ENCODE measurements at regions not wholly inside any gene's neighbourhood (a gene's known extent, or its start where the extent isn't known, plus 50 kb on each side); places are given as distances from the start of the nearest gene placed in this dataset.

GRCh38 chr2:51981783-51982182, 949.9 kb upstream of the NRXN1 start:
- H4K20me1 ChIP-seq (ENCODE audit: control insufficient read depth, insufficient read depth): no peaks in the 10 kb centered on the region
- no peak overlapping the region for H3K9ac ChIP-seq (ENCODE audit: control insufficient read depth, insufficient read depth, low read length)
- no peaks in the 10 kb centered on the region for H3K79me2 ChIP-seq (ENCODE audit: control insufficient read depth, insufficient read depth, low read length)
- H3K4me1 ChIP-seq (ENCODE audit: control insufficient read depth, insufficient read depth, low read length): no peaks in the 10 kb centered on the region
- ChIA-PET RAD21 (ENCODE audit: unreplicated experiment) (no interaction called here), POLR2A (no interaction called here), SMC1A (ENCODE audit: uncharacterized antibody, unreplicated experiment) (interaction anchor here (1.6 to 1.8 kb wide), 2 partner anchors 10 to 21 kb away, joined by 5 read pairs; no protein-coding TSS in a partner anchor), CTCF (no interaction called here)
- H3K9me3 ChIP-seq (replicated peaks; ENCODE audit: control insufficient read depth, insufficient read depth, low read length): no peaks in the 10 kb centered on the region
- H3K27me3 ChIP-seq (replicated peaks in 1 of 2; ENCODE audit: control insufficient read depth in 2 of 2, insufficient read depth in 2 of 2, low read length in 1 of 2): no peaks in the 10 kb centered on the region
- no peak for FAIRE-seq
- no peak for DNase-seq (ENCODE audit: low read depth, low spot score)
- no peak for ATAC-seq
- no peak overlapping the region for H3K27ac ChIP-seq (ENCODE audit: control insufficient read depth, insufficient read depth)
- in situ Hi-C loops (cut with MboI) (no loop called here), intact Hi-C loops (cut with micrococcal nuclease; ENCODE audit: unreplicated experiment) (no loop called here)
- H3K4me2 ChIP-seq (ENCODE audit: control insufficient read depth, insufficient read depth): no peak overlapping the region
- H2AFZ ChIP-seq (ENCODE audit: control insufficient read depth, low read depth, low read length): no peak overlapping the region
- H3K4me3 ChIP-seq: no peak overlapping the region
- BruUV-seq (replicated peaks): no TSS peak
- no peak for TF ChIP-seq CREM (IDR thresholded peaks at IDR 0.05; ENCODE audit: low read depth)
- TF ChIP-seq BACH1 (IDR thresholded peaks at IDR 0.05; ENCODE audit: borderline replicate concordance): no peak
- TF ChIP-seq NFIC (IDR thresholded peaks at IDR 0.05; ENCODE audit: low read depth, low read length): no peak
- no peak for TF ChIP-seq TAF1 (IDR thresholded peaks at IDR 0.05; ENCODE audit: borderline replicate concordance, low read depth, low read length)
- TF ChIP-seq USF1 (IDR thresholded peaks at IDR 0.05; ENCODE audit: borderline replicate concordance, extremely low read length, insufficient read depth, low read depth, low read length): no peak
- TF ChIP-seq EED (IDR thresholded peaks at IDR 0.05; ENCODE audit: low read depth): no peak
- no peak for TF ChIP-seq CBFB (IDR thresholded peaks at IDR 0.05; ENCODE audit: low read depth)
- TF ChIP-seq ZNF217 (IDR thresholded peaks at IDR 0.05): no peak
- 3% methylated on average over 2 of the region's 2 CpGs for WGBS (ENCODE audit: insufficient coverage, insufficient replicate concordance, low lambda C conversion rate, missing lambda C conversion rate)
- H3K36me3 ChIP-seq (ENCODE audit: control insufficient read depth in 2 of 2, insufficient read depth in 2 of 2, low read length in 1 of 2): no peaks in the 10 kb centered on the region

GRCh38 chr2:51976623-51977022, 944.7 kb upstream of the NRXN1 start:
- RAD21 ChIA-PET (ENCODE audit: unreplicated experiment): no interaction called here
- DNase-seq (ENCODE audit: low read depth, low spot score) (no peak), ATAC-seq (no peak), FAIRE-seq (no peak)
- no peaks in the 10 kb centered on the region for H3K9me3 ChIP-seq (replicated peaks; ENCODE audit: control insufficient read depth, insufficient read depth, low read length)
- in situ Hi-C loops (cut with MboI) (no loop called here), intact Hi-C loops (cut with micrococcal nuclease; ENCODE audit: unreplicated experiment) (no loop called here)
- no peaks in the 10 kb centered on the region for H3K36me3 ChIP-seq (ENCODE audit: control insufficient read depth in 2 of 2, insufficient read depth in 2 of 2, low read length in 1 of 2)
- no peaks in the 10 kb centered on the region for H4K20me1 ChIP-seq (ENCODE audit: control insufficient read depth, insufficient read depth)
- H3K4me1 ChIP-seq (ENCODE audit: control insufficient read depth, insufficient read depth, low read length): no peaks in the 10 kb centered on the region
- no peak overlapping the region for H3K4me2 ChIP-seq (ENCODE audit: control insufficient read depth, insufficient read depth)
- CTCF ChIA-PET: no interaction called here
- H3K9ac ChIP-seq (ENCODE audit: control insufficient read depth, insufficient read depth, low read length): no peak overlapping the region
- no TSS peak for BruUV-seq (replicated peaks)
- H3K27ac ChIP-seq (ENCODE audit: control insufficient read depth, insufficient read depth): no peak overlapping the region
- no peaks in the 10 kb centered on the region for H3K27me3 ChIP-seq (replicated peaks in 1 of 2; ENCODE audit: control insufficient read depth in 2 of 2, insufficient read depth in 2 of 2, low read length in 1 of 2)
- H3K79me2 ChIP-seq (ENCODE audit: control insufficient read depth, insufficient read depth, low read length): no peaks in the 10 kb centered on the region
- H3K4me3 ChIP-seq: no peak overlapping the region
- SMC1A ChIA-PET (ENCODE audit: uncharacterized antibody, unreplicated experiment): no interaction called here
- WGBS (ENCODE audit: insufficient coverage, insufficient replicate concordance, low lambda C conversion rate, missing lambda C conversion rate): 0% methylated on average over 2 of the region's 2 CpGs
- POLR2A ChIA-PET: no interaction called here
- no peak overlapping the region for H2AFZ ChIP-seq (ENCODE audit: control insufficient read depth, low read depth, low read length)
- no peak for TF ChIP-seq NKRF (conservative IDR thresholded peaks at IDR 0.05)
- no peak for TF ChIP-seq KDM1A (IDR thresholded peaks at IDR 0.05; ENCODE audit: borderline replicate concordance)
- TF ChIP-seq MXI1 (IDR thresholded peaks at IDR 0.05; ENCODE audit: low read depth, low read length): no peak
- no peak for TF ChIP-seq SREBF2 (IDR thresholded peaks at IDR 0.05; ENCODE audit: low read length)
- no peak for TF ChIP-seq RFX5 (IDR thresholded peaks at IDR 0.05; ENCODE audit: low read depth, low read length)
- no peak for TF ChIP-seq ZNF217 (IDR thresholded peaks at IDR 0.05)
- TF ChIP-seq USF2 (IDR thresholded peaks at IDR 0.05; ENCODE audit: borderline replicate concordance, low read depth, low read length): no peak
- no peak for TF ChIP-seq ZNF24 (IDR thresholded peaks at IDR 0.05)
